ENCODE measurements at regions not wholly inside any gene's neighbourhood (a gene's known extent, or its start where the extent isn't known, plus 50 kb on each side); places are given as distances from the start of the nearest gene placed in this dataset.
"Not testable (repeated sequence)": the region's sequence is repeated elsewhere in the genome, so short reads cannot be mapped to it uniquely, and the experiment has no call there.

GRCh38 chr11:8772571-8773519 lies 90.3 kb downstream of the RPL27A start:
- DNase-seq = no peak

GRCh38 chr11:8773916-8774539 lies 91.4 kb downstream of the RPL27A start:
- DNase-seq = no peak

GRCh38 chr11:8774916-8775315 lies 92.3 kb downstream of the RPL27A start:
- not testable (repeated sequence) for DNase-seq

- no peak for DNase-seq
Measured at GRCh38 chr11:8775332-8775731, 92.7 kb downstream of the RPL27A start.

- DNase-seq = no peak
Measured at GRCh38 chr11:8775734-8776133, 93.1 kb downstream of the RPL27A start.

GRCh38 chr11:8776209-8776608 lies 93.6 kb downstream of the RPL27A start:
- DNase-seq = no peak

GRCh38 chr11:8777907-8778767 lies 95.5 kb downstream of the RPL27A start:
- no peak for DNase-seq

- no peak for DNase-seq
Measured at GRCh38 chr11:8779107-8779506, 96.5 kb downstream of the RPL27A start.

GRCh38 chr11:8779732-8780131 lies 97.1 kb downstream of the RPL27A start:
- DNase-seq = no peak

GRCh38 chr11:8784954-8785353 lies 102.4 kb downstream of the RPL27A start:
- no peak for DNase-seq

- no peak for DNase-seq
Measured at GRCh38 chr11:8785457-8785856, 102.9 kb downstream of the RPL27A start.

- DNase-seq = no peak
Measured at GRCh38 chr11:8785998-8786397, 103.4 kb downstream of the RPL27A start.

- DNase-seq = no peak
Measured at GRCh38 chr11:8786933-8787332, 104.3 kb downstream of the RPL27A start.

- DNase-seq = no peak
Measured at GRCh38 chr11:8787372-8787771, 104.8 kb downstream of the RPL27A start.

GRCh38 chr11:8788616-8789015 lies 106.0 kb downstream of the RPL27A start:
- DNase-seq = no peak

GRCh38 chr11:8789864-8790263 lies 107.3 kb downstream of the RPL27A start:
- no peak for DNase-seq

GRCh38 chr11:8790968-8791367 lies 108.4 kb downstream of the RPL27A start:
- no peak for DNase-seq

GRCh38 chr11:8792710-8793109 lies 110.1 kb downstream of the RPL27A start:
- no peak for DNase-seq

GRCh38 chr11:8793114-8793777 lies 110.7 kb downstream of the RPL27A start:
- no peak for DNase-seq

- no peak for DNase-seq
Measured at GRCh38 chr11:8794126-8794525, 111.5 kb downstream of the RPL27A start.

GRCh38 chr11:8794677-8795103 lies 112.1 kb downstream of the RPL27A start:
- DNase-seq = no peak

GRCh38 chr11:8796941-8797340 lies 114.0 kb upstream of the AKIP1 start:
- DNase-seq = no peak

- DNase-seq = no peak
Measured at GRCh38 chr11:8799273-8799672, 111.7 kb upstream of the AKIP1 start.

All from CD4-positive, alpha-beta T cell treated with Interleukin-4 for 4 hours (primary cell).